ENCODE measurements at regions not wholly inside any gene's neighbourhood (a gene's known extent, or its start where the extent isn't known, plus 50 kb on each side); places are given as distances from the start of the nearest gene placed in this dataset.

DNA sequence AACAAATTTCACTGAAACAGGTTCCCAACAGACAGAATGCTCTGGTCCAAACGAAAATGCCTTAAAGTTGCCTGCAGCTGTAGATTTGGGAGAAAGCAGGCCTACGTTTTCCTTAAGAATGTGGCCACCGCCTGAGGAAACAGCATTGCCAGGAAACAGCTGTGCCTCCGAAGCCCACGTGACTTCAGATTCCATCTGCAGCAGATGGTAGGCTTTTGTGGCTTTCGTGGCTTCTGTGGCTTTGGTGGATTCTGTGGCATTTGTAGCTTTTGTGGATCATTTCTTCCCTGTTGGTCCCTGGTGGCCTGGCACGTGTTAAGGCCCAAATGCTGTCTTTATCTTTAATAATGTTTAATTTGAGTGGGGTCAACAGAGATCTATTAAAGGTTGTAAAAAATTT is 222.9 kb downstream of the TTLL2 start:
- 58 to 79% methylated on average over 7 of the region's 7 CpGs for WGBS, 2 donors
- intact Hi-C loops (cut with DNase I): no loop called here
- DNase-seq: peak in 1 of 4 donors; percentile 42
- no peak for TF ChIP-seq POLR2A (IDR thresholded peaks at IDR 0.05)
- TF ChIP-seq, protein P1, sequence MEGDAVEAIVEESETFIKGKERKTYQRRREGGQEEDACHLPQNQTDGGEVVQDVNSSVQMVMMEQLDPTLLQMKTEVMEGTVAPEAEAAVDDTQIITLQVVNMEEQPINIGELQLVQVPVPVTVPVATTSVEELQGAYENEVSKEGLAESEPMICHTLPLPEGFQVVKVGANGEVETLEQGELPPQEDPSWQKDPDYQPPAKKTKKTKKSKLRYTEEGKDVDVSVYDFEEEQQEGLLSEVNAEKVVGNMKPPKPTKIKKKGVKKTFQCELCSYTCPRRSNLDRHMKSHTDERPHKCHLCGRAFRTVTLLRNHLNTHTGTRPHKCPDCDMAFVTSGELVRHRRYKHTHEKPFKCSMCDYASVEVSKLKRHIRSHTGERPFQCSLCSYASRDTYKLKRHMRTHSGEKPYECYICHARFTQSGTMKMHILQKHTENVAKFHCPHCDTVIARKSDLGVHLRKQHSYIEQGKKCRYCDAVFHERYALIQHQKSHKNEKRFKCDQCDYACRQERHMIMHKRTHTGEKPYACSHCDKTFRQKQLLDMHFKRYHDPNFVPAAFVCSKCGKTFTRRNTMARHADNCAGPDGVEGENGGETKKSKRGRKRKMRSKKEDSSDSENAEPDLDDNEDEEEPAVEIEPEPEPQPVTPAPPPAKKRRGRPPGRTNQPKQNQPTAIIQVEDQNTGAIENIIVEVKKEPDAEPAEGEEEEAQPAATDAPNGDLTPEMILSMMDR (IDR thresholded peaks at IDR 0.05): no peak
- Histone ChIP-seq H3K4me3 (no peak overlapping the region), H3K9me3 (no peaks in the 10 kb centered on the region), H3K27ac (peak overlapping the region in 3 of 4 donors; percentile 80 to 92 (median 86)), H3K4me1 (peaks cover 35% of the 10 kb centered on the region), H3K27me3 (no peaks in the 10 kb centered on the region), H3K36me3 (replicated peaks in 1 of 2; ENCODE audit: insufficient read depth in 1 of 2, low read depth in 2 of 2) (no peaks in the 10 kb centered on the region)
- ATAC-seq: no peak

DNA sequence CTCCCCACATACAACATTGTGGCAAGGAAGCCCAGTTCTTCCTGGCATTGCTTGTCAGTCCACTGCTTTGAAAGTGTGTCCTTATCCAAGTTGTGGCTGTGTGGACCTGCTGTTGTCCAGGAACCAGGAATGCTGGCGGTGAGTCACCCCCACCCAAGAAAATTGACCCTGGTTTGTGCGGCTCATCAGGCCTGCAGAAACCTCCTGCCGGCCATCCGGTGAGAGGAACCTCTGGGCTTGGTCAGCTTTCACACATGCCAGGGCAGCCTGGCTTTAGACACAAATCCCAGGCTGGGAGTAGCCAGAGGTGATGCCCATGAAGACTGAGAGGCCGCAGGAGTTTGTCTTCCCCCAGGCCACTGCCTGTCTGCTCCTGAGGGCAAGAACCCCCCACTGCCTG is 223.6 kb downstream of the TTLL2 start:
- Histone ChIP-seq H3K9me3 (no peaks in the 10 kb centered on the region), H3K36me3 (replicated peaks in 1 of 2; ENCODE audit: insufficient read depth in 1 of 2, low read depth in 2 of 2) (no peaks in the 10 kb centered on the region), H3K27me3 (no peaks in the 10 kb centered on the region), H3K27ac (no peak overlapping the region), H3K4me1 (peaks cover 33% of the 10 kb centered on the region), H3K4me3 (no peak overlapping the region)
- intact Hi-C loops (cut with DNase I): no loop called here
- no peak for TF ChIP-seq POLR2A (IDR thresholded peaks at IDR 0.05)
- TF ChIP-seq, protein P1 (IDR thresholded peaks at IDR 0.05): no peak
- ATAC-seq (no peak), DNase-seq (no peak)
- WGBS, 2 donors: 91% methylated on average over 5 of the region's 5 CpGs; no CpG with 5 or more reads in 1 of the 2 donors

DNA sequence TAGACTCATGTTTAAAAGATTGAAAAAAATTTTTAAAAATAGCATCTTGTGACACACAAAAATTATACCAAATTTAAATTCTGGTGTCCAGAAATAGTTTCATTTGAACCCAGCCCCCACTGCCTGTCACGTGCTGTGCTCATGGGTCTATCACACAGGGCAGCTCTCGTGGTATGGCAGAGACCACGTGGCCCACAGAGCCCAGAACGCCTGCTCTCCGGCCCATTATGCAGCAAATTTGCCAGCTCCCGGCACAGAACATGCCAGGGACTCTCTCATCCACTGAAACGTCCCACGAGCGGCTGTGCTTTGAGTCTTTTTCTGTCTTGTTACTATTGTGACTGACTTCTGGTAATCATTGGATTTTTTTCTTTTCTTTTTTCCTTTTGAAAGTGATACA is 224.3 kb downstream of the TTLL2 start:
- intact Hi-C loops (cut with DNase I): no loop called here
- Histone ChIP-seq H3K27me3 (no peaks in the 10 kb centered on the region), H3K36me3 (replicated peaks in 1 of 2; ENCODE audit: insufficient read depth in 1 of 2, low read depth in 2 of 2) (no peaks in the 10 kb centered on the region), H3K4me1 (peaks cover 32% of the 10 kb centered on the region), H3K27ac (no peak overlapping the region), H3K4me3 (no peak overlapping the region), H3K9me3 (no peaks in the 10 kb centered on the region)
- 79 to 82% methylated on average over 9 of the region's 9 CpGs for WGBS, 2 donors
- TF ChIP-seq, protein P1 (IDR thresholded peaks at IDR 0.05): no peak
- TF ChIP-seq POLR2A (IDR thresholded peaks at IDR 0.05): no peak
- DNase-seq: no peak
- no peak for ATAC-seq

DNA sequence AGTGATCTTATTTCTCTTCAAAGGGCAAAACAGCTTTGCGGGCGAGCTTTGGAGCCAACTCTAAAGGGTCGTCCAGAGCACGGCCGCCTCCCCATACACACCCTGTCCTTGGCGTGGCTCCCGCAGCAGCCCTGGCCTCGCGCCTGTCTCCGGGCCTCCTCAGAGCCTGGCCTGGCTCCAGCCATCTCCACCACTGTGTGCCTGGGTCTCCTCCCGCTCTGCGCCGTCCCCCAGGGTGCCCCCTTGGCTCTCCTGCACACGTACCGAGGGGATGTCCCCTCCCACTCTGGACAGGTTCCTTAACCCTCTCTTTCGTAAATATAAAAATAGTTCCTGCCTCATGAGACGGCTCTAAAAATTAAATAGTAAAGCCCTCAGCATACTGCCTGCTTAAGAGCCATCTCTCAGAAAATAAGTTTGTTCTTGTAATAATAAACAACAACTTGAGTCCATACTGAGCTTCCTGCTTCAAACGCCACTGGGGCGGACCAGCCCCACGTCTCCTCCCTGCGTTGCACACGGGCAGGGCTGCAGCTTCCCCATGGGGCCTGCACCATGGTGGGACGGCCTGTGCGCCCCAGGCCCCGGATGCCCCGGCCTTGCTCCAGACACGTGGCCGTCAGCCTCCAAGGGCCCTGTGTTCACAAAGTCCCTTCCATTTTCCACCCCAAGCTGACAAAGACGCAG is 226.2 kb downstream of the TTLL2 start:
- TF ChIP-seq, protein P1 (IDR thresholded peaks at IDR 0.05): no peak
- no peak for TF ChIP-seq POLR2A (IDR thresholded peaks at IDR 0.05)
- DNase-seq (peak; percentile 62 to 86 (median 76)), ATAC-seq (peak; percentile 45)
- Histone ChIP-seq H3K27ac (peak overlapping the region in 2 of 4 donors; percentile 10 to 47), H3K4me1 (peaks cover 25% of the 10 kb centered on the region), H3K36me3 (replicated peaks in 1 of 2; ENCODE audit: insufficient read depth in 1 of 2, low read depth in 2 of 2) (no peaks in the 10 kb centered on the region), H3K27me3 (no peaks in the 10 kb centered on the region), H3K4me3 (no peak overlapping the region), H3K9me3 (no peaks in the 10 kb centered on the region)
- intact Hi-C loops (cut with DNase I): no loop called here
- 50 to 51% methylated on average over 22 to 28 of the region's 29 CpGs for WGBS, 2 donors
